GM18858 (cell line): ENCODE measurements at regions not wholly inside any gene's neighbourhood (a gene's known extent, or its start where the extent isn't known, plus 50 kb on each side); places are given as distances from the start of the nearest gene placed in this dataset.
"Not testable (repeated sequence)": the region's sequence is repeated elsewhere in the genome, so short reads cannot be mapped to it uniquely, and the experiment has no call there.

Source experiments
- ATAC-seq: cut with Tn5 transposase; IDR thresholded peaks from one replicate; pipeline ENCODE4 v1.9.1; 2021; ENCODE audit not compliant: unreplicated experiment

- ATAC-seq, result no peak
Observed at GRCh38 chr2:210860276-210860675, 303.9 kb downstream of the CPS1 start.

GRCh38 chr2:210861038-210861665, 304.8 kb downstream of the CPS1 start:
- no peak for ATAC-seq

DNA sequence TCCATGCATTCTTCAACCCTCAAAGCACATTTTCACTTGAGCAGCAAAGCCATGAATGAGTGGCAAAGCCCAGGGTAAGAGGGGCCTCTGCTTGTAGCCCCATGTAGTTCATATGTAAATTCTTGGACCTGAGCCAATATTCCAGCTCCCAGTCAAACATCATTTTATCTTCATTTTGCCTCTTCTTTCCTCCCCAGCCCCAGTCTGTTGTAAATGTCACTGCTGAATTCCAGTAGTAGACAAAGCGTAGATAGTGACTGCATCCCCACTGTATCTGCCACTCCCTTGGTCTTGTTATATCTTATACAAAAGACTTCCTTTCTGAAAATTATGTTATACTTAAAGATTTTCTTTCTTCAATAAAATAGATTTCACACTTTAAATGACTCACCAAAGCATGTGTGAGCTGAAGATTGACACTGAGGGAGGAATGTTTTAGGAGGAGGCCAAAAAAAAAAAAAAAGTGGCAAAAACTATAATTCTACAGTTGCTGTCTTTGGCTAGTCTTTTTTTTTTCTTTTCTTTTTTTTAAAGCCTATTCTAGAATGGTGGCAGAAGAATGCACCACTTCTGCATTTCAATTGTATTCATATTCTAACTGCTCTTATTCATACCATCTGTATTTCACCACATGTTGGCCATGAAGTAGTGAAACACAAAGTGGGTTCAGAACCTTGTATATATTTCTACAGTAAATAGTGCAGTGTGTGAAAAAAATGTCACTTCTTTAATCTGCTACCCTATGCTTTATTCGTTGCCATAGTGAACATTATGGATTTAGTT, 306.1 kb downstream of the CPS1 start:
- no peak for ATAC-seq

GRCh38 chr2:210863283-210863682, 306.9 kb downstream of the CPS1 start:
- ATAC-seq, result no peak

GRCh38 chr2:210871566-210871965, 315.2 kb downstream of the CPS1 start:
- not testable (repeated sequence) for ATAC-seq

DNA sequence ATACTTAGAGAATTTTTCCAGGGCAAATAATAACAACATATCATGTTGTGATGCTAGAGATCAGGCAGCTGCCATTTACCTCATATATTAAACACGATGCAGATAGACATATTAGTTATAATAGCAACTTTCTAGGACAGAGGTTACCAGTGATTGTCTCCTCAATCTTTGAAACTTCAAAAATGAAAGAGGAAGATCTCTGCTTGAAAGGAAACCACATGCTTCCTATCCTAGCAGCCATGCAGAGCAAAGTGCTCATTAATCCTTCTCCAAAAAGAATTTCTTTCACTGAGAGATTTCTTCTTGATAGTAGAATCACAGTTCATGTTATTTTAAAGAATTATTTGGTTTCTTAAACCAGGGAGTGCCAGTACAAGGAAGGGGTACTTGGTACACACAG, 317.2 kb downstream of the CPS1 start:
- ATAC-seq, result no peak

GRCh38 chr2:210884227-210884626, 327.8 kb downstream of the CPS1 start:
- ATAC-seq, result no peak

DNA sequence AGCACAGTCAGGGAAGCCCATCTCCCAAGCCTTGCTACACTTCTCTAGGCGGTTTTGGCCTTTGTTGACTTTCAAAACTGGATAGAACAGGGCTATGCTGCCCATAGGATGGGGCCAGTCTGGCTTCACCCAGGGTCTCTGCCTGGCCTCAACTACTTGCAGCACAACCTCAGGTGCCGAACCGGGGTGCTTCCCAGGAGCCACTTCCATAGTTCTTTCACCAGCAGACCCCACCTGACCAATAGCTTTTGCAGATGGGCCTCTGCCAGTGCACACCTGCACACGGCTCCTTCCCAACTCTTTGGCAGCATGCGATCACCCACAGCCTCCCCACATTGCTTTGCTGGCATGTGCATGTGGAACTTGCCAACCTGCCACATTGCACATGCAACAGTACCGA, 331.6 kb downstream of the CPS1 start:
- no peak for ATAC-seq

DNA sequence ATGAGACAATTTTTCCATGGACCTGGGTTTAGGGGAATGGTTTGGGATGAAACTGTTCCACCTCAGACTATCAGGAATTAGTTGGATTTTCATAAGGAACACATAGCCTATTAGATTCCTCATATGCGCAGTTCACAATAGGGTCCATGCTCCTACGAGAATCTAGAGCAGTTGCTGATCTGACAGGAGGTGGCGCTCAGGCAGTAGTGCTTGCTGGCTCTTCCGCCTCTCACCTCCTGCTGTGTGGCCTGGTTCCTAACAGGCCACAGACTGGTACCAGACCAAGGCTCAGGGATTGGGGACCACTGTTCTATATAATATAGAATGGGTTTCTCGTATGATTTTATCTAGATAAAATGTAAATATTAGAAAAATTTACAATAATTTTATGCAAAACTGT, 338.7 kb downstream of the CPS1 start:
- ATAC-seq, result no peak

GRCh38 chr2:210899131-210899530, 342.7 kb downstream of the CPS1 start:
- ATAC-seq, result no peak

DNA sequence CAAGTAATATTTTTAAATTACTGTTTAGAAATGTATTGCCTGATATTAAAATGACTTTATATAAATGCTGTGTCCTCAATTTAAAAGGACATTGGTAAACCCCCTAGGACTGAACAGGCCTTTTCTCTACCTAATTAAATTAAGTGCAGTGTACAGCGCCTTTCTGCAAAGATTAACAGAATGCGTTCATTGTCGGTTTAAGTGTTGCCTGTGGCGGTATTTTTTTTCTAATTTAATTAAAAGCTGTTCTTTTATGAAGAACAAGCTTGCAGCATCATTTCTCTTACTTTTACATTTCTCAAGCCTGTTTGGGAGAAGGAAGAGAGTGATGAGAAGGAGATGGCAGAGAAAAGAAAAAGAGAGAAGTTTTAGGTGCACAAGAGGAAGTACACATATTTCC, 344.9 kb downstream of the CPS1 start:
- ATAC-seq, result no peak

- no peak for ATAC-seq
Observed at GRCh38 chr2:210912779-210913178, 356.4 kb downstream of the CPS1 start.

DNA sequence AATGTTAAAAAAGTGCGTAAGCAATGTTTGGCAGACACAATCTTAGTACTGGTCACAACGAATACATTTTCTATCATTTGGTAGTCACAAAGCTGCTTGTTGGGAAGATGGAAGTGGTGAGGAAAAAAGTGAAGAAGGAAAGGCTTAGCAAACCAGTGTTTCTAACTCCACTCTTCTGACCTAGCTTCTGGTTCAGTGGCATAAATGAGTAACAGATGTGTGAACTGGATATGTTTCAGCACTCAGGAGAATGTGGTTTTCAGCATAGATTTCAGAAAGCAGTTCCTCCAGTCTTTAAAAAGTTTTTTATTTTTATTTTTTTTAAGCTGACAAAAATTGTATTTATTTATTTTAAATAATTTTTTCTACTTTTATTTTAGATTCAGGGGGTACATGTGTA, 357.1 kb downstream of the CPS1 start:
- no peak for ATAC-seq

GRCh38 chr2:210915912-210916311, 359.5 kb downstream of the CPS1 start:
- ATAC-seq, result no peak

- ATAC-seq, result no peak
Observed at GRCh38 chr2:210917465-210917864, 361.1 kb downstream of the CPS1 start.

DNA sequence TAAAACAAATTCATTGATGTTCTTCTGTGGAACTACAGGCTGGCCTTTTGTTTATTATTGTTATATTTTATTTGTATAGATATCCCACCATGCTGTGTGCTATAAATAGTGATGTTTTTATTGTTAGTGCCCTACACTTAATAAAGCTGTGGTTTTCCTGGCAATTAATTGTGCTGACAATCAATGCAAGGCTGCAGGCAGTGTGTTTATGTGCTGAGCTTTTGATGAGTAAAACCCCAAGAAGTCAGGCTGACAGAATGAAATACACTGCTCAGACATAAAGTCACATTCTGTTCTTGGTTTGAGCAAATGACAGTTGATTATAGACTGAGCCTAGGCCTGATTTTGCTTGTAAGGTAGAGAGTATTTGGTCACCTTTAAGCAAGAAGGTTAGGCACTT, 362.7 kb downstream of the CPS1 start:
- ATAC-seq, result no peak

GRCh38 chr2:210922419-210922818, 366.0 kb downstream of the CPS1 start:
- ATAC-seq, result no peak

DNA sequence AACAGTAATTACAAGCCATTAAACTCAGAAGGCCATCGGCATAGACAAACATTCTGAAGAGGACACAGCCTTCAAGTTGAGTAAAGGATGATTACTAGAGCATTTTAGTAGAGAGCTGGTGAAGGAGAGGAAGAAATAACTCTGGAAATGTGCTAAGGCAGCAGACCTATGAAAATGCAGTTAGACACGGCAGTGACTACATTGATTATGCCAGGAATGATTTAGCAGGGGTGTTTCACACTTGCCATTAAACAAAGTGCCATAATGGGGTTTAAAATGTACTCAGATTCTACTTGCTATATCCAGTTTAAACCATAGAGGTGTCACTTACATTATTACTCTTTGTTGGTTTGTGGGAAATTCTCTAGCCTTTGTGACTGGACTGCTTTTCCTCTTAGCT, 372.3 kb downstream of the CPS1 start:
- ATAC-seq, result no peak

DNA sequence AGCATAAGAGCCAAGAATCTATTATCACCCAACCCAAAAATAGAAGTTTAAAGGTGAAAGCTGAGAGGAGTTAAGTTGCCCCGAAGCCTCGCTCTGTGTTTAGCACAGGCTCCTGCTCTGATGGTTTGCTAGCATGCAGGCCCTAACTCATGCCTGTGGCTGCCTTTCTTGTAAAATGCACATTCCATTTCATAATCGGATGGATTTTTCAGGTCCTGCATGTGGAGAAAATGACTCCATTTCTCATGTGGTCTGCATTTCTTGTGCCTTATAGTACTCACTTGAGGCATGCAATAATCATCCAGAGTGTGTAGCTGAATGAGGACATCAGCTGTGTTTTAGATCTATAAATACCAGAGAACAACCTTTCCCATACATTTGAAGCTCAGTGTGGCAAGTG, 381.8 kb downstream of the CPS1 start:
- ATAC-seq, result no peak

GRCh38 chr2:210946395-210946794, 390.0 kb downstream of the CPS1 start:
- no peak for ATAC-seq

DNA sequence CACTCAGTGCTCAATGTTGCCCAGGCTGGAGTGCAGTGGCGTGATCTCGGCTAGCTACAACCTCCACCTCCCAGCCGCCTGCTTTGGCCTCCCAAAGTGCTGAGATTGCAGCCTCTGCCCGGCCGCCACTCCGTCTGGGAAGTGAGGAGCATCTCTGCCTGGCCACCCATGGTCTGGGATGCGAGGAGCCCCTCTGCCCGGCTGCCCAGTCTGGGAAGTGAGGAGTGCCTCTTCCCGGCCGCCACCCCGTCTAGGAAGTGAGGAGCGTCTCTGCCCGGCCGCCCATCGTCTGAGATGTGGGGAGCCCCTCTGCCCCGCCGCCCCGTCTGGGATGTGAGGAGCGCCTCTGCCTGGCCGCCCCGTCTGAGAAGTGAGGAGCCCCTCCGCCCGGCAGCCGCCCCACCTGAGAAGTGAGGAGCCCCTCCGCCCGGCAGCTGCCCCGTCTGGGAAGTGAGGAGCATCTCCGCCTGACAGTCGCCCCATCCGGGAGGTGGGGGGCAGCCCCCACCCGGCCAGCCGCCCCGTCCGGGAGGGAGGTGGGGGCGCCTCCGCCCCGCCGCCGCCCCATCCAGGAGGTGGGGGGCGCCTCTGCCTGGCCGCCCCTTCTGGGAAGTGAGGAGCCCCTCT, 394.1 kb downstream of the CPS1 start:
- ATAC-seq, result not testable (repeated sequence)

DNA sequence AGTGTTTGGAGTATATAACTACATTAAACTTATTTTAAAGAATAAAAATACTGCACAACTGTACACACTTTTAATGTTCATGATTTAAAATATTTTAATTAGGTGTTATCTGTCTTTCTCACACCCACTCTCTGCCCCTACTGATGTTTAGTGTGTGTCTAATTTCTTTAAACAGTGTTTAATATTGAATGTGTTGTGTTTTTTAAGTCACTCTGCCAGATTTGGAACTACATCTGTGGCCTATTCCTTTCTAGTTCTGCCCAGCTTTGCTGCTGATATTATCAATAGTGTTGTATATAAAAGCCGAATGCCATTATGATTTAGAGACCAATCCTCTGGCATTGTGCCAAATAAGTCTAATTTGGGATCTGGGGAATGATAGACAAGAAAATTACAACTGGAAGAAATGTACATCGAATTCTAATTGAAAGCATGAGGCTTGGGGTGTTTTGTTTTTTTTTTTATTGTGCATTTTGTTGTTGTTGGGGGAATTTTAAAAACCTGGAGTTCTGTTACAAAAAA, 398.0 kb downstream of the CPS1 start:
- no peak for ATAC-seq
